Pons (tissue), 1 donor: ENCODE measurements at regions not wholly inside any gene's neighbourhood (a gene's known extent, or its start where the extent isn't known, plus 50 kb on each side); places are given as distances from the start of the nearest gene placed in this dataset.
A peak's percentile ranks its signal among the peaks of the same experiment; 100 is the strongest.
"Not testable (repeated sequence)": the region's sequence is repeated elsewhere in the genome, so short reads cannot be mapped to it uniquely, and the experiment has no call there.

Source experiments
- DNase-seq: peaks from one replicate; pipeline ENCODE4 v3.0.0-alpha.2; 2016; ENCODE audit warnings: low spot score

GRCh38 chr3:145557405-145557804, 603.6 kb downstream of the PLOD2 start:
- DNase-seq = peak; percentile 9

- no peak for DNase-seq
These were observed 582.5 kb downstream of the PLOD2 start for GRCh38 chr3:145578471-145578870.

- no peak for DNase-seq
These were observed 579.3 kb downstream of the PLOD2 start for GRCh38 chr3:145581694-145582093.

GRCh38 chr3:145604851-145605250, 556.1 kb downstream of the PLOD2 start:
- DNase-seq = no peak

GRCh38 chr3:145620002-145620401, 541.0 kb downstream of the PLOD2 start:
- no peak for DNase-seq

GRCh38 chr3:145620486-145620885, 540.5 kb downstream of the PLOD2 start:
- DNase-seq = no peak

GRCh38 chr3:145623349-145623748, 537.6 kb downstream of the PLOD2 start:
- DNase-seq = no peak

GRCh38 chr3:145628211-145628610, 532.8 kb downstream of the PLOD2 start:
- DNase-seq = no peak

GRCh38 chr3:145637105-145637504, 523.9 kb downstream of the PLOD2 start:
- no peak for DNase-seq

- DNase-seq = no peak
These were observed 521.9 kb downstream of the PLOD2 start for GRCh38 chr3:145639003-145639606.

- DNase-seq = no peak
These were observed 521.1 kb downstream of the PLOD2 start for GRCh38 chr3:145639875-145640274.

GRCh38 chr3:145648396-145648795, 512.6 kb downstream of the PLOD2 start:
- DNase-seq = no peak

GRCh38 chr3:145649368-145649887, 511.6 kb downstream of the PLOD2 start:
- no peak for DNase-seq

- DNase-seq = no peak
These were observed 510.8 kb downstream of the PLOD2 start for GRCh38 chr3:145650170-145650569.

GRCh38 chr3:145671121-145671520, 489.9 kb downstream of the PLOD2 start:
- DNase-seq = no peak

GRCh38 chr3:145673838-145674237, 487.1 kb downstream of the PLOD2 start:
- DNase-seq = no peak

GRCh38 chr3:145678401-145678800, 482.6 kb downstream of the PLOD2 start:
- DNase-seq = no peak

GRCh38 chr3:145681181-145681580, 479.8 kb downstream of the PLOD2 start:
- DNase-seq = no peak

GRCh38 chr3:145687978-145688377, 473.0 kb downstream of the PLOD2 start:
- DNase-seq = not testable (repeated sequence)

- DNase-seq = no peak
These were observed 468.2 kb downstream of the PLOD2 start for GRCh38 chr3:145692751-145693150.

- DNase-seq = no peak
These were observed 465.0 kb downstream of the PLOD2 start for GRCh38 chr3:145696011-145696410.

GRCh38 chr3:145698250-145698649, 462.7 kb downstream of the PLOD2 start:
- DNase-seq = no peak

- no peak for DNase-seq
These were observed 462.2 kb downstream of the PLOD2 start for GRCh38 chr3:145698749-145699148.

- no peak for DNase-seq
These were observed 457.0 kb downstream of the PLOD2 start for GRCh38 chr3:145704020-145704419.
